Hepatocyte (in vitro differentiated cells): ENCODE measurements at regions not wholly inside any gene's neighbourhood (a gene's known extent, or its start where the extent isn't known, plus 50 kb on each side); places are given as distances from the start of the nearest gene placed in this dataset.

Experiments
- EZH2 ChIP-seq: fragments of 200-600 bp; sonication (generic); IDR thresholded peaks from 2 replicates; pipeline ENCODE4 v1.6.1; 2016; ENCODE audit warnings: antibody characterized with exemption, mild to moderate bottlenecking, borderline replicate concordance
- EZH2phosphoT487 ChIP-seq: fragments of 200-600 bp; sonication (generic); IDR thresholded peaks from one replicate; pipeline ENCODE4 v1.6.1; 2018; ENCODE audit warnings: antibody characterized with exemption, mild to moderate bottlenecking, low read depth, moderate library complexity; ENCODE audit not compliant: unreplicated experiment, severe bottlenecking
- TF ChIP-seq, protein P1 (sequence below): fragments of 200-600 bp; sonication (generic); IDR thresholded peaks from 2 replicates; pipeline ENCODE4 v1.5.1; 2016; ENCODE audit warnings: antibody characterized with exemption, mild to moderate bottlenecking; ENCODE audit not compliant: poor library complexity

- TF ChIP-seq, protein P1, sequence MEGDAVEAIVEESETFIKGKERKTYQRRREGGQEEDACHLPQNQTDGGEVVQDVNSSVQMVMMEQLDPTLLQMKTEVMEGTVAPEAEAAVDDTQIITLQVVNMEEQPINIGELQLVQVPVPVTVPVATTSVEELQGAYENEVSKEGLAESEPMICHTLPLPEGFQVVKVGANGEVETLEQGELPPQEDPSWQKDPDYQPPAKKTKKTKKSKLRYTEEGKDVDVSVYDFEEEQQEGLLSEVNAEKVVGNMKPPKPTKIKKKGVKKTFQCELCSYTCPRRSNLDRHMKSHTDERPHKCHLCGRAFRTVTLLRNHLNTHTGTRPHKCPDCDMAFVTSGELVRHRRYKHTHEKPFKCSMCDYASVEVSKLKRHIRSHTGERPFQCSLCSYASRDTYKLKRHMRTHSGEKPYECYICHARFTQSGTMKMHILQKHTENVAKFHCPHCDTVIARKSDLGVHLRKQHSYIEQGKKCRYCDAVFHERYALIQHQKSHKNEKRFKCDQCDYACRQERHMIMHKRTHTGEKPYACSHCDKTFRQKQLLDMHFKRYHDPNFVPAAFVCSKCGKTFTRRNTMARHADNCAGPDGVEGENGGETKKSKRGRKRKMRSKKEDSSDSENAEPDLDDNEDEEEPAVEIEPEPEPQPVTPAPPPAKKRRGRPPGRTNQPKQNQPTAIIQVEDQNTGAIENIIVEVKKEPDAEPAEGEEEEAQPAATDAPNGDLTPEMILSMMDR, result no peak
- TF ChIP-seq EZH2 (no peak), EZH2phosphoT487 (no peak)
These were observed 90.5 kb upstream of the SMIM21 start for GRCh38 chr18:75518007-75518406.
